Stimulated activated CD4-positive, alpha-beta T cell treated with anti-CD3 and anti-CD28 coated beads, TNF-alpha, amount 100 ng/mL, for 1 hour (primary cell): ENCODE measurements at regions not wholly inside any gene's neighbourhood (a gene's known extent, or its start where the extent isn't known, plus 50 kb on each side); places are given as distances from the start of the nearest gene placed in this dataset.
"Not testable (repeated sequence)": the region's sequence is repeated elsewhere in the genome, so short reads cannot be mapped to it uniquely, and the experiment has no call there.

Experiments
- DNase-seq, 3 donors: peaks; one replicate each; pipeline ENCODE4 v3.0.0-alpha.2; 2020; ENCODE audit warnings: low read depth in 3 of 3, low spot score in 1 of 3

- no peak for DNase-seq
Measured at GRCh38 chr14:22118899-22119477, 445.4 kb upstream of the OR4E1 start.

GRCh38 chr14:22113401-22113800, 439.8 kb upstream of the OR4E1 start:
- DNase-seq: no peak

GRCh38 chr14:22112004-22112403, 438.4 kb upstream of the OR4E1 start:
- DNase-seq: peak in 1 of 3 donors; percentile 43

GRCh38 chr14:22107753-22108152, 434.1 kb upstream of the OR4E1 start:
- no peak for DNase-seq

GRCh38 chr14:22106700-22107697, 433.4 kb upstream of the OR4E1 start:
- DNase-seq: no peak

- no peak for DNase-seq
Measured at GRCh38 chr14:22105624-22106006, 432.0 kb upstream of the OR4E1 start.

GRCh38 chr14:22105006-22105623, 431.5 kb upstream of the OR4E1 start:
- DNase-seq: no peak

GRCh38 chr14:22100764-22101120, 427.1 kb upstream of the OR4E1 start:
- not testable (repeated sequence) for DNase-seq

- peak in 2 of 3 donors; percentile 4 to 8 for DNase-seq
Measured at GRCh38 chr14:22099942-22100763, 426.5 kb upstream of the OR4E1 start.

- no peak for DNase-seq
Measured at GRCh38 chr14:22098435-22098834, 424.8 kb upstream of the OR4E1 start.

GRCh38 chr14:22097586-22098292, 424.1 kb upstream of the OR4E1 start:
- no peak for DNase-seq

- no peak for DNase-seq
Measured at GRCh38 chr14:22097072-22097471, 423.5 kb upstream of the OR4E1 start.

GRCh38 chr14:22096514-22096895, 422.9 kb upstream of the OR4E1 start:
- no peak for DNase-seq

- no peak for DNase-seq
Measured at GRCh38 chr14:22095860-22096513, 422.4 kb upstream of the OR4E1 start.

GRCh38 chr14:22089940-22090339, 416.3 kb upstream of the OR4E1 start:
- no peak for DNase-seq

- DNase-seq: no peak
Measured at GRCh38 chr14:22088614-22089342, 415.2 kb upstream of the OR4E1 start.

GRCh38 chr14:22086131-22086530, 412.5 kb upstream of the OR4E1 start:
- no peak for DNase-seq

- no peak for DNase-seq
Measured at GRCh38 chr14:22084393-22085281, 411.0 kb upstream of the OR4E1 start.
